Fibroblast of villous mesenchyme (primary cell): ENCODE measurements at regions not wholly inside any gene's neighbourhood (a gene's known extent, or its start where the extent isn't known, plus 50 kb on each side); places are given as distances from the start of the nearest gene placed in this dataset.

ENCODE experiments used
- DNase-seq: peaks from one replicate; pipeline ENCODE4 v3.0.0-alpha.2; 2010; ENCODE audit warnings: low read depth
- H3K4me3 ChIP-seq: 2 replicates; pipeline ENCODE4 v1.5.1; 2011; ENCODE audit warnings: low read depth, mild to moderate bottlenecking, low read length
- CTCF ChIP-seq: IDR thresholded peaks from 2 replicates; pipeline ENCODE4 v1.5.1; 2012; ENCODE audit warnings: low read depth, mild to moderate bottlenecking, low read length; ENCODE audit not compliant: insufficient read depth

- no peak for DNase-seq
- no peak overlapping the region for H3K4me3 ChIP-seq
- no peak for TF ChIP-seq CTCF
These were observed 68.5 kb downstream of the MRPL36 start for GRCh38 chr5:1731091-1731639.

- DNase-seq: no peak
- TF ChIP-seq CTCF: no peak
- H3K4me3 ChIP-seq: no peak overlapping the region
These were observed 69.2 kb downstream of the MRPL36 start for GRCh38 chr5:1730487-1730847.

- TF ChIP-seq CTCF: no peak
- no peak for DNase-seq
- H3K4me3 ChIP-seq: no peak overlapping the region
These were observed 69.8 kb downstream of the MRPL36 start for GRCh38 chr5:1729641-1730486.

GRCh38 chr5:1728846-1729245 lies 70.8 kb downstream of the MRPL36 start:
- TF ChIP-seq CTCF: no peak
- no peak for DNase-seq
- H3K4me3 ChIP-seq: no peak overlapping the region

GRCh38 chr5:1727571-1727970 lies 72.1 kb downstream of the MRPL36 start:
- DNase-seq: no peak
- no peak overlapping the region for H3K4me3 ChIP-seq
- no peak for TF ChIP-seq CTCF

- H3K4me3 ChIP-seq: no peak overlapping the region
- no peak for TF ChIP-seq CTCF
- no peak for DNase-seq
These were observed 72.7 kb downstream of the MRPL36 start for GRCh38 chr5:1726956-1727355.
